Activated CD4-positive, alpha-beta T cell treated with anti-CD3 and anti-CD28 coated beads, Interleukin-2, amount 50 U/mL, for 48 hours (primary cell): ENCODE measurements at regions not wholly inside any gene's neighbourhood (a gene's known extent, or its start where the extent isn't known, plus 50 kb on each side); places are given as distances from the start of the nearest gene placed in this dataset.

ENCODE experiments used
- DNase-seq, 2 experiments: peaks; one replicate each; pipeline ENCODE4 v3.0.0-alpha.2; 2020

DNA sequence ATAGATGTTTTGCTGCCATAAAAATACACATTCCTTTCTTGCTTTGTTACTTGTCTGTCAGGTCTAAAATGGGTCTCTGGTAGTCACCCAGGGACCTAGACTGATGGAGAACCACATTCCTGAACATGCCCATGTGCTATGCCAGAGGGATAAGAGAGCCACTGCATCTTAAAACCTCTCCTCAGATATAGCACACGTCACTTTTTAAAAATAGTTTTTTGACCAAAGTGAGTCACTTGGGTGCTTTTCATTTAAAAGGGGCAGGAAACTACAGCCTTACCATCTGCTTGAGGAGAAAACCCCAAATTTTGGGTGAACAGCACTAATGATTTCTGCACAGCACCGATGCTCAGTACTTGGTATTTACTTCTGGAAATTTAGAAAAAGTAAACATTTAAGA lies 197.8 kb downstream of the OGFRL1 start:
- no peak for DNase-seq

DNA sequence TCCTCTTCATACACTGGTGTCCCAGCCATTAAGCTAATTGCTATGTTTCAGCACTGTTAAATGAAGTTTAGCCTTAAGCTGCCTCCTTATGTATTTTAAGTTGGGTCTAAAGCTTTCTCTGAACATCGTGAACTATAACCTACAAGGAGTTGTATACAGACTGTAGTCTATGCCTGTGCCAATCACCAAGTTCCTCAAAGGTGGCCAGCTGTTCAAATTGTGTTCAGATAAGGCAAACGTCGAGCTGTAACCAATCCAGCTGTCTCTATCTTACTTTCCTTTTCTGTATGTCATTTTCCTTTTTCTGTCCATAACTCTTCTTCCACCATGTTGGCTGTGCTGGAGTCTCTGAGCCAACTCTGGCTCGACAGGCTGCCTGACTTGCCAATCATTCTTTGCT lies 199.6 kb downstream of the OGFRL1 start:
- no peak for DNase-seq

DNA sequence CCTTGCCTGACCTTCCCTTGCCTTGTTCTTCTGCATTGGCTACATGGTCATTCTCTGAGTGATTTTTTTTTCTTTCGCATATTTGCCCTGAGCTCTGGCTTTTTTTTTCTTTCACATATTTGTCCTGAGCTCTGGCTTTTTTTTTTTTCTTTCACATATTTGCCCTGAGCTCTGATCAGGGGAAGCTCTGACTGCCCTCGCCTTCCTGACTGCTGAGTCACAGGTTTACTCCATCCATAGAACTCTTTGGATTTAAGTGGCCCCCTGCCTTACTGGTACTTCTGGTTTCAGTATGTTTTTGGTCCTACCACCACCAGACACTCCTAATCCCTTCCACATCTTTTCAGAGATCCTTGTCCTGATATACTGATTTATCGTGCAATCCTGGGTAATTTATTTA lies 201.1 kb downstream of the OGFRL1 start:
- no peak for DNase-seq

DNA sequence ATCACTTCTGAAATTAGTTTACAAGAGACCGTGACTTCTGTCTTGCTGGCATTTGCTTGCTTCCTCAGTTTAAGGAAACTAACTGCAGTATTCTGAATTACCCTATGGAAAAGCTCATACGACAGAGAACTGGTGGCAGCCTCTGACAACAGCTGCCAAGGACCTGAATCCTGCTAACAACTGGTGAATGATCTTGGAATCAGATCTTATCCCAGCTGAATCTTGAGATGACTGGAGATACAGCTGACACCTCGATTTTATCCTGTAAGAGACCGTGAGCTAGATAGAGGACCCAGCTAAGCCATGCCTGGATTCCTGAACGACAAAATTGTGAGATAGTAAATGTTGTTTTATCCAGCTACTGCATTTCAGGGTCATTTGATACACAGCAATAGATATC lies 202.3 kb downstream of the OGFRL1 start:
- no peak for DNase-seq

DNA sequence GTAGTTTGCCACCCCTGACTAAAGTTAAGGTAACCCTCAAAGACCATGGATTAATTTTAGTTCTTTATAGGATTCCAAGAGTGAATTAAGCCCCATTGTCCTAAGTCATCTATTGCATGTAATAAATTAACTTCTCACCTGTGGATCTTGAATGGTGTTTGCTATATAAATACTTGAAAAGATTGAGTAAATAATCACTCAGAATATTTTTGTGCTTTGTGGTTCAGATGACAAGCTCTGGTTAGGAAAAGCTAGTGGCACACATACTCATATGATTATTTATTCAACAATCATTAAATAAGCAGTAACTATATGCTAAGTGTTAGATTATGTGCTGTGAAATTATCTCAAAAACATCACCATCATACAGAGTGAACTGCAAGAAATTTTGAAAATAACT lies 203.2 kb downstream of the OGFRL1 start:
- DNase-seq: no peak

DNA sequence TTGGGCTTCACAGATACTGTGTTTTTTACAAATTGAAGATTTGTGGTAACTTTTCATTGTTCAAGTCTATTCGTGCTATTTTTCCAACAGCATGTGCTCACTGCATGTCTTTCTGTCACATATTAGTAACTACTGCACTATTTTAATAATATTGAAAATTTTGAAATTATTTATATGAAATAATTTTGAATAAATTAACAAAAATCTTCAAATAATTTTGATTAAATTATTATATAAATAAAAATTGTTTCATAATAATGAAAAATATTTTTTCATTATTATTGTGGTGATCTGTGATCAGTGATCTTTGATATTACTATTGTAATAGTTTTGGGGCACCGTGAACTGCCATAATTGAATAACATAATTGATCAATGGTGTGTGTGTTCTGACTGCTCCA lies 204.1 kb downstream of the OGFRL1 start:
- no peak for DNase-seq

DNA sequence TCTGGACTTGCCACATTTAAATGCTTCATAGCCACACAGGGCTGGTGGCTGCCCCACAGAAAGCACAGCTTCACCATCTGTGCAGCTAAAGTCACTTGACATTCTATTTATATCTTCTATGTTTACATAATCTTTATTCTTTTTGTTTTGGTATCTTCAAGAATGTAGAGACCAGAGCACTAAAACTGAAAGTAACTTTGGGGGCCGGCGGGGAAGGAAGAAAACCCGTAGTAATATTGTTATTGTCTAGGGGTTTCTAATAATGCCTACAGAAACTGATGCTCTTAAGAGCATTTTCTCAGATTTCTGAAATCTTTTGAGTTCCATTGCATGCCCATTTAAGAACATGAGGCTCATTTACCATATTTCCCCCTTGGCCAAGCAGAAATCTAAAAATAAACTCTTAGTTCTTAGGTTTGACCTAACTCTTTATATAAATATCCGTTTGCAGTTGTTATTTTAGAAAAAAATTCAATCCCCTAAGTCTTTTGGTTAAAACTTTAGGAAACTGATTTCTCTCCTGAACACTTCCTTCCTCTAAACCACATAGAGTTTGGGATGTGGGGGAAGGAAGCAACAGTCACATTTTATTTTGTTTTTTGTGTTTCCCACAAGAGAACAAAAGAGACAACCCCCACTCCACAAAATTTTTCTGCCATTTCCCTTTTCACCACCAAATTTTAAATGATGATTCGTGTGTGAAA lies 207.6 kb downstream of the OGFRL1 start:
- no peak for DNase-seq

DNA sequence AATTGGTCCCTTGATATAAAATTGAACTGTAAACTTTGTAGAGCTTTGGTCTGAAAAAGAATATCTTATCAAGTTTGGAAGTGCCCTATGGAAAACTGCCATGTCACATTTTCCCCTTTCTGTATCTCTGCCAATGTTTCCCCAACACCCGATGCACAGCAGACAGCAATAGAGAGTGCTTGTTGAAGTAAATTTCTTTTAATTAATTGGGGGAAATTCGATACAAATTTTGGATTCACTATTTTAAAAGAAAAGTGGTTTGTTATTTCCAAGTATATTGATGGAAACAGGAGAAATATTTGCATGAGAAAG lies 208.1 kb downstream of the OGFRL1 start:
- DNase-seq: no peak

DNA sequence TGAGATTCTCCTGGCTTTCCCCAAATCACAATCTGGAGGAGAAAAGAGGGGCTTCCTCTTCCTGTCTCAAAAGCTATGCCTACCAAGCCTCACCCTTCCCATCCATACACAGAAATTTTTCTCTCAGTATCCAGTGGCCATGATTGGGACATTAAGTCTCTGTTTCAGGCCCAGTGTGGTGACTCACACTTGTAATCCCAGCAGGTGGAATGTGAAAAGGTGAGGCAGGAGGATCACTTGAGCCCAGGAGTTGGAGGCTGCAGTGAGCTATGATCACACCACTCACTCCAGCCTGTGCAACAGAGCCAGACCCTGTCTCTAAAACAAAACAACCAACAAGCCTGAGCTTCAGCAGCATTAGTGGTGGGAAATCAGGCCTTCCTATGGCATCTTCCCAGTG lies 210.0 kb downstream of the OGFRL1 start:
- DNase-seq: no peak

DNA sequence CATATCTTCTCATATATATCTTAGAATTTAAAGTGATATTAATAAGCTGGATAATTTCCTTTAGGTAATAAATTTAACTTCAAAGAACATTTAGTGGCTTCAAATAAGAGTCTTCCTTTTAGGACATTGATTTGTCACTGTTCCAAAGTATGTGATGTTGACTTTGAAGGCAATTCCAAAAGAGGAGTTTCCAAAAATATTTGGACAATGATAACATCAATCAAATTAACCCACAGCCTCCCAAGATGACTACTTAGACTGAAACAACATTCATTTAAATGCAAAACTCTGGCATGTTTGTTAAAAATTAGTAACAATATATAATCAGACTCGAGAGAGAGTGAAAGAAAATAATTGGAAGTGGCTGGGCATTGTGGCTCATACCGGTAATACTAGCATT lies 211.1 kb downstream of the OGFRL1 start:
- DNase-seq: no peak

DNA sequence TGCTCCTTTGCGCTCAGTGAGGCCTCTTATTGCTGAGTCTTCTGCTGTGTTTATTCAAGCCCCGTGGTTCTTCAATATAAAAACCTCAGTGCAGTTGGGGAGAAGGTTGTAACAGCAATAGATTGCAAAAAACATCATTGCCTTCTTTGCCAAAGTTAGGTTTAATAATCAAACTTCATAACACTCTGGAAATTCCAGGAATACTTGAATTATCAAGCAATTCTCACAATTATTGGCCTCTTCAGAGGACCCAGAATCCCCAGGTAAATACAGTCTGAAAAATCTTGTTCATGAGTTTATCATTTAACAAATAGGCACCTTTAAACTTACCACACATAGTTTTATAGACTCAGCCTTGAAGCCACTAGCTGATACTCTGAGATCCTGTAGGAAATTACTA lies 213.6 kb downstream of the OGFRL1 start:
- DNase-seq: no peak

DNA sequence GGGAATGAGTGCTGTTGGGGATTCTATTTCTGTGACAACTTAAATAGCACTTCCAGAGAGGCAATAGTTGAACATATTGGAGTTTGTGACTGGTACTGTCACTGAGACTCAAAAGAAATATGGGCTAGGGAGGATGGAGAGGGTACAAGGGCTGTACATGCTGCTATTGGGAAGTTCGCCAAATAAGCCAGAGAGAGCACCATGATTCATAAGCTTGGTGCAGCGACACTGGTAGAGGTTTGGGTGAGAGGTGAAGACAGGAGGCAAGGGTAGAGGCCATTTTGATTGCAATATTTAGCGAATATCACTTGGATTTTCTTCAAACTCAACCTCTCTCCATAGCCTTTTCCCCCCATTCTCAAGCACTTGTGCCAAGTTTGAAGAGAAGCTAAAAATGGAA lies 214.3 kb downstream of the OGFRL1 start:
- no peak for DNase-seq

DNA sequence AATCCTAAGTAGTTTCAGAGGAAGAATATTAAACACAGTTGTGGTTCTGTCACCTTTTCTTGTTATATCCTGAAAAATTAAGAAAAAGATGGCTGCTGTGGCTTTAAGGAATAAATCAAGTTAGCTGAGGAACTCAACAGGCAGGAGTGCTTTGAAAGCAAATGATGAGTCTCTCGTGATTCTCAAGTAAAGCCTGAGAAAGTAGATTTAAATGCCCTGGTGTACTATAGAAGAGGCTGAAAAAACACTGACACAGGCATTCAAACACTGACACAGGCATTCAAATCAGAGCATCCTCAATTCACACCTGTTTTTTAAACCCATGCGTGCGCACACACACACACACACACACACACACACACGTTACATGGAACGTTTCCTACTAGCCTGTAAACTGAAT lies 218.6 kb downstream of the OGFRL1 start:
- DNase-seq: no peak

DNA sequence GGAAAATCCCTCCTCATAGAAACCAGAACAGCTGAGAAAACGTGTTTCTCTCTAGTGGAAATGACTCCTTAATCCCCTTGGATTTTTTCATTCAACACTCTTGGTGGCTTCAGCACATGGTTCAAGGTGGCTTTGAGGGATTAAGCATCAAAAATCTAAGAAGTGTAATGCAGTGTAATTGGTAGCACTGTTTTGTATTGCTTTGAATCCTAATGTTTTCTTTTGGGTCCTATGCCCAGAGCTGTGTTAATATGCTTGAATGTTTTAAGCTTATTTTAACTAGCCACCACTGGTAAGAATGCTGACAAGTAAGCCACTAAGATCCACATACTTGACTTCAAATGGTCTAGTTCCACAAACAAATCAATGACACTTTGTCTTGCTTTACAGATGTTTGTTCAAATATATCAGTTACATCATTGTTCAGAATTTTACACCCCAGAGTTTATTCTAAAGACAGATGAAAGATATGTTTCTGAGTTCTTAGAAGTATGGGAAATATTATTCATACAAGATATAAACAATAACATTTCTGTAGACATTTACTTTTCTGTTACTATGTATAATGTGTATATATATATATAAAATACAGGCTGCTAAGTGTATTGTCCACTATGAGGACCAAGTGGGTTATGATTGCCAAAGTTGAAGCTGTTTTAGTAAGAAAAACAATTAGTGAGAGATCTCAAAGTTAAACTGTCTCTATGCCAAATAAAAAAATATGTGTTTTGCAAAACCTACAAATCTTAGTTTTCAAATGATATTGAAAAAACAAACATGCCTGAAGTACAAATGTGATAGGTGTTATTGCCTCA lies 220.8 kb downstream of the OGFRL1 start:
- no peak for DNase-seq

DNA sequence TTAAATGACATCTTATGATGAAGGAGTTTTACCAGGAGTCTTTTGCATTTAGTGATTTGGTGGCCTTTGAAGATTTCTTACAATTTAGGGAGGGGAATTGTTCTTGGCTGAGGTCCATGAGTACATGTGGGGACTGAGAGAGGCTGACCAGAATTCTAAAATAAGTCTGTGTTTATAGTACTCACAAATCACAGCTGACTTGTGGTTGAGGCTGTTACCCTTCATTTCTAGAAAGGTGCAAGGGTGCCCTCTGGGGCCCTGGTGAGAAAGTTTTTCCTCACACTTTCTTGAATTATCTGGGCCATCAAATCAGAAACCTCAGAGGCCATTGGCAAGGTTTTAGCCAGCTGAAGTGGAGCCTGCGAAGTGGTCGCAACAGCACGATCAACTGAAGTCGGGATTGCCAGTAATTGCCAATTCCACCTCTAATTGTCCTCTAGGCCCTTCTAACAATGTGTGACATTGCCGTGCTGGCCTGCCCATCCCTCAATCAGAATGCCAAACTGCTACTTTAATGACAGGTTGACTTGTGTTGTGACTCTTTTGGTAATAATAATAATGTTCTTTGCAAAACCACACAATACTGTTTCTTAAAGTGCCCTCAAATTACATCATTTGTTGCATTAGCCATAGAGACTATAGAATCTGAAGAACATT lies 221.6 kb downstream of the OGFRL1 start:
- DNase-seq: no peak

DNA sequence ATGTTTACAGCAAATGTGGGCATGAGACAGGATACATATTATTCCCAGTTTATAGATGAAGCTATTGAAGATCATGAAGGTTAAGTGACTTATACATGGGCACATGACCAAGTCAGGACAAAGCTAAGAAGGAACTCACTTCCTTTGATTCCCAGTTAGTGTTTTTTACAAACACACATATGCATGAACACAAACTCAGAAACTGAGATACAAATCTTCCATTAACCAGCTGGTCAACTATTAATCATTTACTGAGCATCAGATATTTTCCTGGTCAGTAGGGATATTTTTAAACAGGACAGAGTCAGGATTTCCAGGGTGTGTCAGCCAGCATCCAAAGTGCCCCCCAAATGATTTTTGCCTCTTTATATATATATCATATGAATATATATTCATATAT lies 222.2 kb downstream of the OGFRL1 start:
- no peak for DNase-seq

DNA sequence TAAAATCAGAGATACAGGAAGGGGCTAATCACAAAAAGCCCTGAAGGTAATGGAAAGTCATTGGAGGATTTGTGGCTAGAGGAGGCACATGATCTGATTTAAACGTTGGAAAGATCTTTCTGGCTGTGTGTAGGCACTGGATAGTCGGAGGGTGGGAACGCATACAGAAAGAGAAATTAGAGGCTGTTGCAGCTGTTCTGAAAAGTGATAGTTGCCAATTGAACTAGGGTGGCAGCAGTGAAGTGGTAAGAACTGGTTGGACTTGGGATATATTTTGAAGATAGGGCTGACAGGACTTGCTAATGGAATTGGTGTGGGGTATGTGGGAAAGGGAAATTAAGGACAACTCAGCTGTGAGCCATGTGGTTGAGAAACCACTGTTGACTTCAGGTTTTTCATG lies 223.6 kb downstream of the OGFRL1 start:
- no peak for DNase-seq

DNA sequence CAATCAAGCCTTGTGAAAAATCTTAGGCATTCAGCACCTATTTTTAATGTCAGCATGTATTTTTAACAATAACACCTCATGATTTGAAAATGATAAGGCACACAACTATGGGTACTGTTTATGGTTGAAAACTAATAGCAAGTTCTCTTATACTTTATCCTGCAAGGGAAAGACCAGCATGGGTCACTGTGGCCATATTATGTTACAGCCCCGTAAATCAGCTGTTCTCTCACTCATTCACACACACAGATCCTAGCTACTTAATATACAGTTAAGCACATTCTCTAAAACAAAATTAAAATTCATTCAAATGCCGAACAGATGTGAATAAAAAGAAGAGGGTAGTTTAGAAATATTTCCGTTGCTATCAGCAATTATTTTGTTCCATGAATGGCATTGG lies 224.4 kb downstream of the OGFRL1 start:
- DNase-seq: no peak

DNA sequence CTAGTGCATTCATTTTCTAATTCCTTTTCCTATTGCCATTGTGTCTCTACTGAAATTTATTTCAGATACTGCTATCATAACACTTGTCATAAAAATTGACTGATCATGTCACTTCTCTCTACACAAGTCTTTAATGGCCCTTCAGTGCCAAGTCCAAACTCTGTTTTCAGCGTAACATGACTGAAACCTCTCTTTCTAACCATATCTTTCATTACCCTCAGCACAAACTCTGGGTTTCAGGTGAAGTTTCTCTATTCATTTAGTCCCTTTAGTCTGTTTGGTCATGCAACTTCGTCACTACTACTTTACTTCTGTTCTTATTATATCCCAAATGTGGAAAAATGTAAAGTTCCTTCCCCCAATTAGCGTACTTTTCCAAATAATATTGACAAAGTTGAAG lies 234.9 kb downstream of the OGFRL1 start:
- no peak for DNase-seq

DNA sequence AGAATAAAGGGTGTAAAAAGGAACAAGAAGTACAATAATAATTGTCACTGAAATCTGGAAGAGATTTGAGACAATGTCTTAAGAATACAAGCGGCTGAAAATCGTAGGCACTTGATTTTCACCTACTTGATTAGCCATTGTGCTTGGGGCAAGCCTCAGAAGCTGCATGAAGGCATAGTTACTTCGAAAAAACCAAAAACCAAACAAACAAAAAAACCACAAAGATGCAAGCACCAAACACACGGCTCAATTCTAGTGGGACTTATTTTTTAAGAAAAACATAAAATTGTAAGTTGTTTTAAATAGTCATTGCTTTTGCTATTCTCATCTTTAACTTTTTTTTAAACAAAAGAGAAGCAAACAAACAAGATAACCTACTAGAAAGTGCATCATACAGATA lies 235.6 kb downstream of the OGFRL1 start:
- no peak for DNase-seq

DNA sequence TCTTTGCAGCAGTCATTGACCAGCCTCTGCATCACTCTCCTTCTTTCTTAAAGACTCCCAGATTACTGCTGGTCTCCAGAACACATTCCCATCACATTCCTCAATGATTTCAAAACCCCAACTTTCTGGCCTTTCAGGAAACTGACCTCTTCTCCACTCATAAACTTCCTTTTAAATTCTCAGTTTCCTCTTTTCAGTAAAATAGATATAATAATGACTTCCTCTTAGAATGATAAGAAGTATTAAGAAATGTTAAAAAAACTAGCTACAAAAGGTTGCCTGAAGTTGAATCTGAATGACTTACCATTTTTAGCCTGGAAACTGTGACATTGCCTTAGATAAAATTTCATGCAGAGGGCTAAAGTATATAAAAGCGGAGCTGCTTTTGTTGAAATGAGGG lies 239.3 kb downstream of the OGFRL1 start:
- DNase-seq: no peak

DNA sequence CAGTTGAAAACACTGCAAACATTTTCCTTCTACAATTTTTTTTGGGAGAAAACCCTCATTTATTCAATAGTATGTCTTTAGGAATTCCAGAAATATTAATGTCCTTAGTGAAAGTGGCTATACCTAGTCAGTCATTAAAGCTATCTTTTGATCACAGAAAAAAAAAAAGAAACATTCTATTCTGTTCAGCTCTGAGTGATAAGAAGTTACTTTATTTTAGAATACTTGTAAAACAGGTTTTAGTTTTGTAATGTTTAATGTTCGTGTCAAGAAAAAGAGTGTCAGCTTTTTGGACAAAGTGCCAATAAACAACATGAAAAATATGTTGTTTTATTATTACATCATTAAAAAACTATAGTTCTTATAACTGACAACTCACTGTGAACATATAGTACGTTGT lies 240.4 kb downstream of the OGFRL1 start:
- no peak for DNase-seq

DNA sequence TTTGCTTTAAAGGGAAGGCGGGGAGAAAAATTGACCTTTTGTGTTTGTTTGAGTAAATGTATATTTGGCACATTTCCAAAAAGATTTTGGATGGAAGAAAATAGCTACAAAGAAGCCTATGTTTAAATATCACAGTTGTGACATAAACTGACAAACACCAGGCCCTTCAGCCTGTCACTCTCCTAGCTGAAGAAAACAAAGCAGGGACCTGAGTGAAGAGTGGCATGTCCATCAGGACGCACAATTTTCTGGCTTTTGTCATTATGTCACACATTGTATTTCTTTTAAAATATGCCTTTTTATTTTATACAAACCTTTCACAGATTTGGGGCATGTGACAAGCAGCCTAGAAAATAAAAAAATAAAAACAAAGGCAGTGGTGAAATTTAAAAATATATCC lies 241.2 kb downstream of the OGFRL1 start:
- no peak for DNase-seq

DNA sequence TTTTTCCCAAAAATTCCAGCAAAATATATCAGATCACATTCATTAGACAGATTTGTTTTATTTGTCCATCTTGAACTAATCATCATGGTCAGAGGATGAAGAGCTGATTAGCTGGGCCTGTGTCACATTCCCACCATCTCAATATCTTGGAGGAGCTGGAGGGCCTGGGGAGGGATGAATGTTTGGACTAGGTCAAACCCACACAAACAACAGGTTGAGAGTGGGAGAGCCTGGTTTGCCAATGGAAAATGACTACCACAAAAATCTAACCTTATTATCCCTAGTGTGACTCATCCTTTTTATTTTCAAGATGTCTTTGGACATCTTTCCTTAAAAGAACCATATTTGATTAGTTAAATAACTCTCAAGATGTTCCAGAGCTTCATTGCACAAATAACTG lies 242.4 kb downstream of the OGFRL1 start:
- DNase-seq: no peak

DNA sequence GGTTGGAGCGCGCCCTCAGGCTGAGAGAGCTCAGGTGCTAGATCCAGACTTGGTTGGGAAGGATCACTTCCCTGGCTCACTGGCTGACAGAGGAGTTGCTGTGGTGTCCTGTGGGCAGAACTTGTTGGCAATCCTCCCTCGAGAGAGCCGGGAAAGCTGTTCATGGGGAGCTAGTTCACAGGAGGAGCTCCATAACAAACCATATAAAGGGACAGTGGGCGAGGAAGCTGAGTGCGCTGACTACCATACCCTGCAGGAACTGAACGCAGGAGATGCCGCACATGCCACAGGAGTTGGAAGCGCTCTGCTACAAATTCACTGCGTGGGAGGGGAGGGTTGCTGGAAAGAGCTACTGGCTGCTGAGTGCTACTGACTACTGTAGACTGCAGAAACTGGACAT lies 243.2 kb downstream of the OGFRL1 start:
- DNase-seq: no peak
